Amygdala (tissue), 56 donors: ENCODE measurements at regions not wholly inside any gene's neighbourhood (a gene's known extent, or its start where the extent isn't known, plus 50 kb on each side); places are given as distances from the start of the nearest gene placed in this dataset.

ENCODE experiments used
- DNase-seq, 56 donors: peaks; one replicate each; lab custom pipeline; 2025; lab: John Stamatoyannopoulos, UW

- no peak for DNase-seq
Observed at GRCh38 chr2:190782264-190782663, 98.4 kb upstream of the GLS start.

- no peak for DNase-seq
Observed at GRCh38 chr2:190783513-190784263, 96.9 kb upstream of the GLS start.

- DNase-seq: no peak
Observed at GRCh38 chr2:190785334-190785733, 95.3 kb upstream of the GLS start.

GRCh38 chr2:190786404-190787166 is 94.0 kb upstream of the GLS start:
- no peak for DNase-seq

GRCh38 chr2:190787743-190788235 is 92.8 kb upstream of the GLS start:
- DNase-seq: no peak

- no peak for DNase-seq
Observed at GRCh38 chr2:190789074-190790004, 91.3 kb upstream of the GLS start.

GRCh38 chr2:190791347-190791975 is 89.2 kb upstream of the GLS start:
- peak in 25 of 56 donors; percentile 2 to 60 (median 19) for DNase-seq

GRCh38 chr2:190791976-190792575 is 88.5 kb upstream of the GLS start:
- no peak for DNase-seq

- no peak for DNase-seq
Observed at GRCh38 chr2:190792956-190793888, 87.4 kb upstream of the GLS start.

- no peak for DNase-seq
Observed at GRCh38 chr2:190794377-190794776, 86.2 kb upstream of the GLS start.

- no peak for DNase-seq
Observed at GRCh38 chr2:190794790-190795189, 85.8 kb upstream of the GLS start.

- DNase-seq: no peak
Observed at GRCh38 chr2:190795686-190796085, 84.9 kb upstream of the GLS start.

- no peak for DNase-seq
Observed at GRCh38 chr2:190799999-190800398, 80.6 kb upstream of the GLS start.

- DNase-seq: no peak
Observed at GRCh38 chr2:190800528-190800927, 80.1 kb upstream of the GLS start.

GRCh38 chr2:190802129-190802528 is 78.5 kb upstream of the GLS start:
- peak in 1 of 56 donors; percentile 1 for DNase-seq

- no peak for DNase-seq
Observed at GRCh38 chr2:190802626-190803209, 77.9 kb upstream of the GLS start.

- peak in 3 of 56 donors; percentile 1 to 33 (median 5) for DNase-seq
Observed at GRCh38 chr2:190804182-190804795, 76.3 kb upstream of the GLS start.

GRCh38 chr2:190805126-190805525 is 75.5 kb upstream of the GLS start:
- no peak for DNase-seq
